ENCODE measurements at regions not wholly inside any gene's neighbourhood (a gene's known extent, or its start where the extent isn't known, plus 50 kb on each side); places are given as distances from the start of the nearest gene placed in this dataset.
A peak's percentile ranks its signal among the peaks of the same experiment; 100 is the strongest.
"Not testable (repeated sequence)": the region's sequence is repeated elsewhere in the genome, so short reads cannot be mapped to it uniquely, and the experiment has no call there.

- no peak for DNase-seq
These were observed 146.5 kb downstream of the SH3BGRL start for GRCh38 chrX:81348388-81348787.

- no peak for DNase-seq
These were observed 153.1 kb downstream of the SH3BGRL start for GRCh38 chrX:81354954-81355353.

- DNase-seq: no peak
These were observed 153.5 kb downstream of the SH3BGRL start for GRCh38 chrX:81355436-81355835.

- no peak for DNase-seq
These were observed 165.4 kb downstream of the SH3BGRL start for GRCh38 chrX:81367291-81367690.

- peak in 1 of 51 donors; percentile 0 for DNase-seq
These were observed 175.4 kb downstream of the SH3BGRL start for GRCh38 chrX:81377329-81377728.

GRCh38 chrX:81378560-81378959 lies 176.7 kb downstream of the SH3BGRL start:
- no peak for DNase-seq

GRCh38 chrX:81390237-81390636 lies 188.3 kb downstream of the SH3BGRL start:
- DNase-seq: no peak

GRCh38 chrX:81392396-81392795 lies 190.5 kb downstream of the SH3BGRL start:
- no peak for DNase-seq

GRCh38 chrX:81405781-81406180 lies 203.9 kb downstream of the SH3BGRL start:
- no peak for DNase-seq

GRCh38 chrX:81411517-81411916 lies 209.6 kb downstream of the SH3BGRL start:
- no peak for DNase-seq

- no peak for DNase-seq
These were observed 210.5 kb downstream of the SH3BGRL start for GRCh38 chrX:81412428-81412827.

GRCh38 chrX:81412857-81413256 lies 211.0 kb downstream of the SH3BGRL start:
- DNase-seq: not testable (repeated sequence)

GRCh38 chrX:81414630-81415029 lies 212.7 kb downstream of the SH3BGRL start:
- DNase-seq: peak in 1 of 51 donors; percentile 1

Data from hypothalamus (tissue), 51 donors.